HG02840 (cell line): ENCODE measurements at regions not wholly inside any gene's neighbourhood (a gene's known extent, or its start where the extent isn't known, plus 50 kb on each side); places are given as distances from the start of the nearest gene placed in this dataset.
A peak's percentile ranks its signal among the peaks of the same experiment; 100 is the strongest.
"Not testable (repeated sequence)": the region's sequence is repeated elsewhere in the genome, so short reads cannot be mapped to it uniquely, and the experiment has no call there.

ENCODE experiments used
- ATAC-seq: cut with Tn5 transposase; IDR thresholded peaks from one replicate; pipeline ENCODE4 v1.9.1; 2021; ENCODE audit warnings: mild to moderate bottlenecking, moderate library complexity, moderate number of reproducible peaks; ENCODE audit not compliant: unreplicated experiment, low FRiP score

GRCh38 chr5:177941386-177941785, 54.7 kb downstream of the PROP1 start:
- ATAC-seq: not testable (repeated sequence)

GRCh38 chr5:177939246-177940171, 56.5 kb downstream of the PROP1 start:
- not testable (repeated sequence) for ATAC-seq

- ATAC-seq: not testable (repeated sequence)
Observed at GRCh38 chr5:177938767-177939166, 57.3 kb downstream of the PROP1 start.

- not testable (repeated sequence) for ATAC-seq
Observed at GRCh38 chr5:177934233-177934632, 61.8 kb downstream of the PROP1 start.

- ATAC-seq: not testable (repeated sequence)
Observed at GRCh38 chr5:177930269-177931022, 65.6 kb downstream of the PROP1 start.

- not testable (repeated sequence) for ATAC-seq
Observed at GRCh38 chr5:177929618-177930017, 66.4 kb downstream of the PROP1 start.

- not testable (repeated sequence) for ATAC-seq
Observed at GRCh38 chr5:177927500-177927899, 68.5 kb downstream of the PROP1 start.

- ATAC-seq: not testable (repeated sequence)
Observed at GRCh38 chr5:177924577-177924976, 71.5 kb downstream of the PROP1 start.

- not testable (repeated sequence) for ATAC-seq
Observed at GRCh38 chr5:177923837-177924236, 72.2 kb downstream of the PROP1 start.

GRCh38 chr5:177923189-177923588, 72.9 kb downstream of the PROP1 start:
- ATAC-seq: not testable (repeated sequence)

GRCh38 chr5:177909261-177909660, 86.8 kb downstream of the PROP1 start:
- ATAC-seq: not testable (repeated sequence)

GRCh38 chr5:177902806-177903205, 93.2 kb downstream of the PROP1 start:
- ATAC-seq: not testable (repeated sequence)

GRCh38 chr5:177900066-177900465, 96.0 kb downstream of the PROP1 start:
- not testable (repeated sequence) for ATAC-seq

- ATAC-seq: not testable (repeated sequence)
Observed at GRCh38 chr5:177894681-177895453, 101.2 kb downstream of the PROP1 start.

- not testable (repeated sequence) for ATAC-seq
Observed at GRCh38 chr5:177892357-177892665, 103.7 kb downstream of the PROP1 start.

GRCh38 chr5:177891547-177892356, 104.3 kb downstream of the PROP1 start:
- ATAC-seq: peak; percentile 79

GRCh38 chr5:177883295-177883694, 100.6 kb upstream of the FAM153A start:
- not testable (repeated sequence) for ATAC-seq

- not testable (repeated sequence) for ATAC-seq
Observed at GRCh38 chr5:177875900-177876238, 93.2 kb upstream of the FAM153A start.

GRCh38 chr5:177875013-177875899, 92.6 kb upstream of the FAM153A start:
- not testable (repeated sequence) for ATAC-seq
